Fibroblast of skin of abdomen (primary cell): ENCODE measurements at regions not wholly inside any gene's neighbourhood (a gene's known extent, or its start where the extent isn't known, plus 50 kb on each side); places are given as distances from the start of the nearest gene placed in this dataset.

Experiments
- DNase-seq: peaks from one replicate; pipeline ENCODE4 v3.0.0-alpha.2; 2013

DNA sequence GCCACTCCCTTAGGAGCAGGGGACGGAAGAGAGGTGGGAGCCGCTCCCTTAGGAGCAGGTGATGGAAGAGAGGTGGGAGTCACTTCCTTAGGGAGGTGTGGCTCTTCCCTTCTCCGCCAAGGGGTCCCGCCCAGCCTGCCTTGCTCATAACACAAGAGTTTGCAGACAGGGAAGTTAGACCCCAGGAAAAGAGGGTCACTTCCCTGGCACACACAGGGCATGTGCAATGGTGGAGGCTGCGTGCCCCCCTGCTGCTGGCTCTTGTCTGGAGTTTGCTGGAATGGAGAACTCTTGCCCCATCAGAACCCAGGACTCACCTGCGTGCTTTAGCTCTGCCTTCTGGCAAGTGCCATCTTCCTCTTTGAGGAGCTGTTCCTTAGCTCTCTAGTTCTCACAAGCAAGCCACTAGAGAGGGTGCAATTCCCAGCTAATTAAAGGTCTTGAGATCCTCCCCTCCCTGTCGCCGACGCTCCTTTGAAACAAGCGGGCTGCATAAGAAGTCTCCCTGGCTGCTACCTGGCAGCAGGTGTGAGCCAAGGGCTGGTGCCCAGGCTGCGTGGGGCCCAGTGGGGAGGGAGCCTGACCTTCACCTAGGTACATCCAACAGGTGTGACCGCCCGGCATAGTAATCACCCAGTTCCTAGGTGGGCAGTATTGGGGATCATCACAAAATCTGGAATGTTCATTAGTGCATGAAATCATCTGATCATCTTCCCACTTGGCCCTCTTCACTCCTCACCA lies 281.6 kb downstream of the ZNF536 start:
- DNase-seq = no peak

DNA sequence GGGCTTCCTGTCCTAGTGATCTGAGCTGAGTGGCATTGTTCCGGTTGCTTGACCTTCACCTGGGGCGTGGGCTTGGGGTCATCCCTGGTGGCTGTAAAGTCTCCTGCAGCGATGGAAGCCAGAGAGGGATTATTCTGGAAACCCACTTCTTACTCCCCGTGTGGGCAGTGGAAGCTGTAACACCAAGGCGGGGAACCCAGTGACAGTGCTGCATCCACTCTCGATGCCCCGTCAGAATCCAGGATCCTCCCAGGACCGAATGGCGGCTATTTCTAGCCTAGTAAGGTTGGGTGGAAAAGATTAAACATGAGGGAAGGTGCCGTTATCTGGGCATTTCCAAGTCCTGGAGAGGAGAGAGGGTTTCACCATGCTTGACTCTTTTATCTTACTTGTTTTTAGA lies 280.6 kb downstream of the ZNF536 start:
- DNase-seq = no peak

DNA sequence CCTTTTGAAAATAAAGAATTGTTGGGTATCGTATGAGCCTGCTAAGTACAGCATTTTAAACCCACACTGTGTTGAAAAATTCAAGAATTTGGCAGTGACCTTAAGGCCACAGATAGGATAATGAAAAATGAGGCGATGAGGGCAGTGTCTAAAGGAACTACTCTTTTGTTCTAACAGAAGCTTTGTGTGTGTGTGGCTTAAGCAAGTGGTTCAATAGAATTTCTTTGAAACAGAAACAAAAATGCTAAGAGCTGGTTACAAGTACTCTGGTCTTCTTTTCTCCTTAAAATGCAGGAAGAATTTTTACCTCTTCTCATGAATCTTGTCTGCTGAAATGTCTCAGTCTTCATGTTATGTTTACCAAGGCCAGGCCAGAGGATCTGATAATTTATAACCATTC lies 279.5 kb downstream of the ZNF536 start:
- DNase-seq = no peak

DNA sequence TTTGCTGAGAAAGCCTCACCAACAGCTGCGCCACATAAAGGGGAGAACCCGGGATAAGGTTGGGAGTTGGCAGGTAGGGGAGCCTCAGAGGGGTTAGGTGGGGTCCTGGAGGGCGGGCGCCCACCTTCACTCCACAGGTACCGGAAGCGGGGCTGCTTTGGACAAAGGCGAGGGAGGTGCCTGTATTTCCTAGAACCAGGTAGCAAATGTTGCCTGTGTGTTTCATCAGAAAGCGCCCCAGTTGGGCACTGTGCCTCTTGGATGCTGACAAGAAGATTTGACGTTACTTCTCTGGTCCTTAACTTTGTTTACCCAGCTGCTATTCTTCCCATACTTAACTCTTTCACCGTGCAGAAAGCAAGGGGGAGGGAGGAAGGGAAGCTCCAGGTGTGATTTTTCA lies 278.9 kb downstream of the ZNF536 start:
- DNase-seq = no peak

DNA sequence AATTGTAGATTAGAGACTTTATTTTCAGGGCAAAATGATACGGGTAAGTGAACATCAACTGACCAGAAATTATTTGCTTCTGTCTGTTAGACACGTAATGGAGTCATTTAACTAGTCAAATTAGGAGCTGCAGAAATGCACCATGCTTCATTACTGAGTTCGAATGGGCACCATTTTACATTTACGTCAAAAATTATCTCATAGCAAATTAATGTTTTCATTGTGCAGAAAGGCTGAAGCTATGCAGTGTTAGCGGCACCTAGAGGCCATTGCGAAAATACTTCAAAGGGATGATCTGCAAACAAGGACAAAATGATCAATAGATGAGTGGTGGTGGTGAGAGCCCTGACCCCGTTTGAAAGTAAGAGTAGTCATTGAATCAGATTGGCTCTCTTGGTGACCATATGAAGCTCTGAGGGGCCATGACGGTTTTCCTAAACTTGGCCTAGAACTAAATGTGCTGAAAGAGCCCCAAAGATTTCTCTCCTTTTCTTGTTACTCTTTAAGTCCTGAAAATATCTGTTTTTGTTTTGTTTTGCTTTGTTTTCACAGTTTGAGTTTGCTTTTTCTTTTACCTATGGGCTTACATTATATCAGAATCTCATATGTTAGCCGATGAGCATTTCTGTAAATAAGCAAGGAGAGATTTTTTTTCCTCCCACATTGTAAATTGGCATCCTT lies 277.9 kb downstream of the ZNF536 start:
- peak; percentile 69 for DNase-seq

DNA sequence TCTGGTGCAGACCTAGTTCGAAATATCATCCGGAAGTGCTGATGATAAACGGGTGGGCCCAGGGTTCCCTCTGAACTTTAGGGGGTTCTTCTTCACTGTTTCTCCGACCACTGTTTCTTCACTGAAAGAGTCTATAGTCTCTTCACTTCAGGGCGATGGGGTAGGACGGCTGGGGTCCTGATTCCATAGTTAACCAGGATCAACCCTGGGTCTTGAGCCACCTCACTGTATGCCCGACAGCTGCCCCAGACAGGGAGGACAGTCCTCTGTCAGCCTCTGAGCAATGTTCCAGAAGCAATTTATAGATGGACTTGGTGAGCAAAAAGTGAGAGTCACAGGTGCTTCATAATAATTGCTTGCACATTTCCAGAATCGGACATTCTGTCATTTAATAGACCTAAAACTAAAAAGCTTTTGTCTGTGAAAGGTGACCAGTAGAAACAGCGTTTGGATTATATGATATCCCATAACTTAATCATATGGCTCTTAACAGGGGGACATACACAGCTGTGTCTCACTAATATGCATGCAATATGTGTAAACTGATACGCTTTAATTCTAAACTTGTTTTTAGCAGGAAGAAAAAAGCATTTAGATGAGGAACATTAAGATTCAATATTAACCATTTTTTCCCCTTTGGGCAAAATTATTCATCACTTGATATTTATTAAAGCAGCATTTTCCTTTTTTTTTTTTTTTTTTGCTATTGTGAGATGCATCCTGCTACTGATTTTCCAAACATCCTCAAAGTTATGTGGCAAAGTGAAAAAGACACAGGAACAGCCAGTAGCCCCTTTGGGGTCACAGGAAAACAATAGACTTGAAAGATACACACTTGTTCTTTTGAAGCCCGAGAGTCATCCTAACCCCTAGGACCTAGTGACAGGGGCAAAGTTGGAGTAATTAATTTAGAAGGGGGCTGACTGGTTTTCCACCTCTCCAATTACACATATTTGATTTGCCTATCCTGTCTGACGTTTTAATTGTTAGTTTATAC lies 277.0 kb downstream of the ZNF536 start:
- no peak for DNase-seq

DNA sequence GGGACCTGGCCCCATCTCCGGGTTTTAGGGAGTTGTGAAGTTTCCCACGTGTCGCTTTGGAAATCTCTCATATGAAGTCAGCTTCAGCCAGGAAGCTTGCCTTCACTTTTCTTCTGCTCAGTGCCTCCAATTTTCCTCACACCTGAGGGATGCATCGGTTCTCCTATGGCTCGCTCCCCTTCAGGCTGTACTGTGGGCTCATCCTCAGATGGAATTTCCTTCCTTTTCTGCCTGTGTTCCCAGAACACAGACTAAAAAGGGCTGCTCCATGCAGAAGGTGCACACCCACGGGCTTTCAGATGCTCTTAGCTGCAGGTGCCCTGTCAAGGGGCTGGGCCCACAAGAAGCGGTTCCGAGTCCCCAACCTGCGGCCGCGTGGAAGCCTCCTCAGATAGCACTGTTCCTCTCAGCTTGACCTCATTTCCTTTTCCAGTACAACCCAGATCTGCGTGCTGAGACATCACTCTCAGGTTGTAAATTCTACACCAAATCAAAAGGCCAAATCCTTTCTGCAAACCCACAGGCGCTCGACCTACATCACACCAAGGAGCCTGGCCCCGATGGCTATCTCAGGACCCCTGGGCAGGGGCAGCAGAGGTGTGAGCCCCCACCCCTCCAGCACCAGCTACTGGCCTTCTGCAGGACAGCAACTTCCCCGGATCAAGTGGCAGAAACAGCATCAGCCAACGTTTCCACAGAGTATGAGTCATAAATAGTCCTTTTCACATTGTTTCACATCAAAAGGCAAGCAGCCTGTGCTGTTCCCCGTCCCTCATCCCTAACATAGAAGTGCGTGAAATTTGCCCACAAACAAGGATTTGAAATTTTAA lies 275.9 kb downstream of the ZNF536 start:
- DNase-seq = peak; percentile 37

DNA sequence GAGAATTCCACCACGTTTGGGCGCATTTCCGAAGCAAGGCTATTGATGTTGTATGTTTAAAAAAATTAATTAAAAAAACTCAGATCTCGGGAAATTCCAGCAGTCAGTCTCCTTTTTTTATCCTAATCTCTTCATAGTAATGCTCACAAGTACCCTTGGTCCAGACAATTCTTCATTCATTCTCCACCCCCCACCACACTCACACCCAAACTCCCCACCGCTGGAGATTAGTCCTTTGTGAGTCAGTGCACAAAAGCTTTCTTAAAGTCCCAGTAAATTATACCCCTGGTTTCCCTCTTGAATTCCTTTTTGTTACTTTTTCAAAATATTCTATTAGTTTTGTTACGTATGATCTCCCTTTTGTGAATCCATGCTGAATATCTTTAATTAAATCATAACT lies 274.6 kb downstream of the ZNF536 start:
- no peak for DNase-seq

DNA sequence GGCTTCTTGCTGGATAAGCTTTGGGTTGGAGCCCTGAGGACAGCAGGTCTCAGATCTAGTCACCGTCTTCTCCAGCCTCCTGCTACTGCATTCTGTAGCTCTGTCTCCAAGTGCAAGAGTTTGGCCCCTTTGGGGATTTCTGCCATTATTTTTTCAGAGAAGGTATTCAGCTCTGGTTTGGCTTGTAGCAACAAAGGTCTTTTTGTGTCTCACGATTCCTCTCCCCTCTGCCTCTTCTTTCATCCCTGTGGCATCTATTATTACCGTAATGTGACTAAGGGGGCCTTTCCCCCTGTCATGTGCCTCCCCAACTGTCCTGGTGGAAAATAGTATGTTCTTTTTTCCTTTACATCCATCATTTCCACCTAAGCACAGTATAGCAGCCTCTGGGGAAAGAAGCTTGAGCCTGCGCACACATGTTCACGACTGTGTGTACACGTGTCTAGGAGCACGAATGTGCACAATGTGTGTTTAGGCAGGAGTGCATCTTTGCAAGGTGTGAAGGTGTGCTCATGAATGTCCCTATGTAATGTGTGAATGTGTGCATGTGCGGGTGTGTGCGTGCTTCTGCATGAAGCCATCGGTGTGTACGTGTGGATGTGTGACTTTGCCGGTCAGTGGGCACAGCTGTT lies 273.9 kb downstream of the ZNF536 start:
- DNase-seq = no peak

DNA sequence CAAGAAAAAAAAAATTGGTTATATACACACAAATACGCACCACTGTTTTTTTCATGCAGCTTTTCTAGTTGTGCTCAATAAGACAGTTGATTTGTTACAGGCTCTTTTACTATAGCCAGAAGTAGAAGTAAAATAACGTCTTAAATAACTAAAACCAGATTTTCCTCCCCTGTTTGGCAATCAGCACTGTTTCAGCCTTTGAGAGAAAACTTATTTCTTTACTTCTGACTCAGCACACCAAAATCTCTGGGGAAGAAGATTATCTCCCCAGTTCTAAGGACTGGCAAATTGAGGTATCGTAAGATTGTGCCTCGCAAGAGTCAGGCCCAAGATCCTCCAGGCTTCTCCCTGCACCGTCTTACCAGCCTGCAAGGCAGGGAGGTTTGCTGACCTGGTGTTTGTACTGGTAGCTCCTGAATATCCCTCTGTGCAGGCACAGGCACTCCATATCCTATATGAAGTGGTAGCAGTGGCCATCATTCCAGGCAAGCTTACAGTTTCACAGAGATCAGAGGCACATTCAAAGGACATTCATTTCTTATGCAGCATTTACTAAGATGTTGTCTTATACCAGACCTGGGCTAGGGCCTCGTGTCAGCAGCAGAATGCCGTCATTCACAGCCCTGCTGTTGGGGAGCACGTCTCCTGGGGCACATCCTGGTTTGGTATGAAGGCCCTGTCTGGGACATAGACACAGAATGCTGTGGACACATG lies 268.2 kb downstream of the ZNF536 start:
- DNase-seq = peak; percentile 52

DNA sequence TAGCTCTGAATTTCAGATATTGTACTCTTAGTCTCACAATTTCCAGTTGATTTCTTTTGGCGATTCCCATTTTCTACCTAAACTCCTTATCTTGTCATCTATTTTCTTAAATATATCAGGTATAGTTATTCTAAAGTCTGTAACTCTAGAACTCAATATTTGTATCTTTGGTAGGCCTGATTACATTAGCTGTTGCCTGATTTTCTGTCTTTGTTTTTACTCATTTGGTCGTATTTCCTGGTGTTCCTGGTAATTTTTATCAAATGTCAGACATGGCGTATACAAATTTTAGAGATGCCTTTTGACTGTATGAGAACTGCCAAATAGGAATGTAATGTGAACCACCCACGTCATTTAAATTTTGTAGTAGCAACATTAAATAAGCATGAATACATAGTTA lies 266.7 kb downstream of the ZNF536 start:
- DNase-seq = no peak

DNA sequence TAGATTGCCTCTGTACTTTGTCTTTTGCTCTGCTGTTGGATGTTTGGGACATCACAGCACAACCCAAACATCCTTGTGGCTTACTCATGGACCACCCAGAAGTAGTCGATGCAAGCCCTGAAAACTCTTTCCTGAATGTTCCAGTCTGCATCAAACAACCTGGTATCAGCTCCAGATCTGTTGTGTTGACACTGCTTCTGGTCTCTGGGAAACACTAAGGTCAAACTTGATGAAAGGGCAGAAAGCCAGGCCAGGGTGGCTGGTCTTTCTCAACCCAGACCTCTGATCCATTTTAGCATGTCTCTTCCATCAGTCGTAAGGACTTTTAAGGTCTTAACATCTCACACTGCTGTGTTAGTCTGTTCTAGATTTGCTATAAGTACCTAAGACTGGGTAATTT lies 265.7 kb downstream of the ZNF536 start:
- no peak for DNase-seq

DNA sequence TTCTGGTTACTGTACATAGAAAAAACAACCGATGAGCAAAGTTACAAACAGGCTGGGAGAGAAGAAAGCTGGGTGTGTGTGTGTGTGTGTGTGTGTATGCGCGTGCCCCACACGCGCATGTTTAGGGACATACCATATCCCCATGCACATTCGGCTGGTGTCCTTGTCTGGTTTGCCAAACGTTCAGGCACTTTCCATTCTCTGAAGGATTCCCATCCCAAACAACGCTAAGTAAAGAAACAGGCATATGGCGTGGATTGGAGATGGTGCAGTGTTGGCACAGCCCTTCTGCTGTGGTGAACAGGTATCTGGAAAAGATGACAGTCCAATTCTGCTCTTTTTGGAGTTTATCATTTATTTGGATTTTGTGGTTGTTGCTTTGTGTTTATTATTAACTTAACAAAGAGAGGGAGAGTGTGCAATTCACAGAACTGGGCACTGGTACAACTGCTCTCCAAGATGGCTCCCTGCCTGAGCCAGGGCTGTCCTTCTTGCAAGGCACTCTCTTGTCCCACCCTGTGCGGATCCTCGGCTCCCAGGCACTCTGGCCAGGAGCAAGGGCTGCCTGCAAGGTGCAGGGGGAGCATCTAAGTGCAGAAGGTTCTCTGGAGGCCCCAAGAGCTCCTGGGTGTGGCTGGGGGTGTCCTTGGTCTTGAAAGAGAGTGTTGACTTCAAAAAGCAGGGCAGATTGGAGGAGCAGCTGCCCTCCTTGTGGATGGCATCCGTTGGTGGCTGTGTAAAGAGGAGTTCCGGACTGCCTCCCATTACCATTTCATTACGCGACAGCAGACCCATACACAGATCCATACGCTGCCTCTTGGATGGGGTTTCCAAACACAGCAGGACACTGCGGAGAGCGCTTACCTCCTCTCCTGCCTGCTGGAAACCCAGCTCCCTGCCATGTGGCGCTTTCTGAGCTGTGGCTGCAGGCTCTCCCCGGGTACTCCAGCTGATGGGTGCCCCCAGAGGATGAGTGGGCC lies 263.1 kb downstream of the ZNF536 start:
- no peak for DNase-seq

DNA sequence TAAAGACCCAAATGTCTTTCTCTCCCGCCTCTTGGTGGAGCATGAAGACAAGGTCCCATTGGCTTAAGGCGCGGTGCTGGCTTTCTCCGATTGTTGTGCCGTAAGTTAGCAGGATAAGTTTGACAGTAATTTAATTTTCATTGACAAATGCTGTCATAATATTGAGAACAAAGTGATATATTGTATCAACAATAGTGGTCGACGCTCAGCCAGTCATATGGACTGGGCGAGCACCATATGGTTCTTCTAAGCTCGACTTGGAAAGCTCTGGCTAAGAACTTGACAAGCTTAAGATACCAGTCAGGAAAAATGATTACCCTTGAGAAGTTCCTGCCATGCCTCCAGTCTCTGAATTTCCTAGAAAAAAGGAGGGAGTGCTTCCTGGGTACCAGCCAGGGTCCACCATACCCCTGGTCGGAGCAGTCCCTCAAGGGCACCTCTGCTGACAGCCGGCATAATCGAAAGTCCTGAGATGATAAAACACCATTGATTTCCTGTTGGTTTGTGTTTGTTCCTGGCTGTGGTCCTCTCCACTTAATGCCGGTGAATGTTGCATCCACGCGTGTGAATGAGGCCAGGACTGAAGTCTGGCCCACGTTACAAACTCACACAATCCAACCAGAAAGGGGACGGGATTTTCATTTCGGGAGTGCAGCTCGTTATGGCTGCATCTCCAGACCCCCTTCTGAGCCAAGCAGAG lies 262.1 kb downstream of the ZNF536 start:
- no peak for DNase-seq

DNA sequence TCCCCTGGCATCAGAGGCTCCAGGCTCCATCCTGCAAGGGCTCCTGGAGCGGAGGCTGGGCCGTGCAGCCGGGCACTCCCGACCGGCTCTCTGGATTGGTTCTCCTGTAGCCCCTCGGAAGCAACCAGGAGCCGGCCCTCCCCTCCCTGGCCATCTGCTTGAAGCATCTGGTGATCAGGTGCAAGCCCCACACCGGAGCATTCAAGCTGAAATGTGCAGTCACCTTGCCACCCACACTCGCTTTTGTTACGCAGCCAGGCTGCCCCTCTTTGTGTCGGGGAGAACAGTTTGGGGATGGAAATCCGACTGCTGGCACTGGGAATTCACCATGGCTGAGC lies 258.8 kb downstream of the ZNF536 start:
- DNase-seq = no peak

DNA sequence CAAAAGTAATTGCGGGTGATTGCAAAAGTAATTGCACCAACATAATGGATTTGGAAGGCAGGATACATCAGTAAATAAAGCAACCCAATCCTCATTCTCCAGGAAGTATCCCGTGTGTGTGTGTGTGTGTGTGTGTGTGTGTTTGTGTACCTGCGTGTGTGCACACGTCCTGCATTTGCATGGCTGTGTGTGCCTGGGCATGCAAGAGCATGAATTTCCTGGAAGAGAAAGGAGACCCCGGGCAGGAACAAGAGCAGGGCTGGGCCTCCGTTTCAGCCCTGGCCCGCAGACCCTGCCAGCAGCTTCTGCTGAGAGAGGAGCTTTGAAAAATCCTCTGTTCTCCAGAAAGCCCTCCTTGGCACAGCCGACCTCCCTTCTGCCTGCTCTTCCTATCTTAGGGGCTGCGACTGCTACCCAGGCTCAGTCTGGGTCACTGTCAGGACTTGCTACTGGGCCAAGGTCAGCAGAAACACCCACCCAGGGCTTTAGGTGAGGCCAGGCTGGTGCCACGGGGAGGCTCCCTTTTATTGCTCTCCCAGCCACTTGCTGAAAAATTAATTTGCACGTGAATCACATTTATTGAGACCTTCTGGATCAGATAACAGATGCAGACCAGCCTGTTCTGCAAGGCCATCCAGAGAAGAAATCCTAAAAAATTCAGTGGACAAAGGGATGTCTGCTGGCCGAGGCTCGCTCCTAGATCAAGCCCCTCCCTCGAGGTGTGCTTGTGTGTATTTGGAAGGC lies 258.3 kb downstream of the ZNF536 start:
- no peak for DNase-seq

DNA sequence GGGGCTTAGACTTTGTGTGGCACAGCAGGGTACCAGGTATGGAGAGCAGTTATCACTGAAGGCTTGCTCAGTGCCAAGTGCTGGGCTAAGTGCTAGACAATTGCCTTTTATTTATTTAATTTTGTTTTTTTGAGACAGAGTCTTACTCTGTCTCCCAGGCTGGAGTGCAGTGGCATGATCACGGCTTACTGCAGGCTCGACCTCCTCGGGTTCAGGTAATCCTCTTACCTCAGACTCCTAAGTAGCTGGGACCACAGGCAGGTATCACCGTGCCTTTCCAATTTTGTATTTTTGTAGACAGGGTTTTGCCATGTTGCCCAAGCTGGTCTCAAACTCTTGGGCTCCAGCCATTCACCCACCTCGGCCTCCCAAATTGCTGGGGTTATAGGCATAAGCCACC lies 256.9 kb downstream of the ZNF536 start:
- DNase-seq = no peak

DNA sequence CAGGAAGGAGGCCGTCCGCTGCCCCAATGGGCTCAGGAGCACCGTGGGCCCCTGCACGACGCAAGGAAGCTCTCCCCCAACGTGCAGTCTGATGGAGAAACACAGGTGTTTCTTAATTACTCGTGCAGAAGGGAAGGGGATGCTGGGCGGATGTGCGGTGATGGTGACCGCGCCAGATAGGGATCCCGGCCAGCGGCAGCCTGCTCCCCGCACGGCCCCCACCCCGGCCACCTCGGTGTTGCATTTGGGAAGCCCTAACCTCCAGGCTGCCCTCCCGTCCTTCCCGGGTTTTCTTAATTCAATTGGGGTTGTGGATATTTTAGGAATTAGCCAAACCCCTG lies 254.4 kb downstream of the ZNF536 start:
- no peak for DNase-seq
